Left hindlimb (tissue), 1 donor: ENCODE measurements at regions not wholly inside any gene's neighbourhood (a gene's known extent, or its start where the extent isn't known, plus 50 kb on each side); places are given as distances from the start of the nearest gene placed in this dataset.

ENCODE experiments used
- DNase-seq: peaks from one replicate; pipeline ENCODE4 v3.0.0-alpha.2; 2018

- DNase-seq = no peak
These were observed 116.7 kb upstream of the LINGO1 start for GRCh38 chr15:77749236-77749997.

GRCh38 chr15:77748078-77749064 is 115.7 kb upstream of the LINGO1 start:
- DNase-seq = no peak

DNA sequence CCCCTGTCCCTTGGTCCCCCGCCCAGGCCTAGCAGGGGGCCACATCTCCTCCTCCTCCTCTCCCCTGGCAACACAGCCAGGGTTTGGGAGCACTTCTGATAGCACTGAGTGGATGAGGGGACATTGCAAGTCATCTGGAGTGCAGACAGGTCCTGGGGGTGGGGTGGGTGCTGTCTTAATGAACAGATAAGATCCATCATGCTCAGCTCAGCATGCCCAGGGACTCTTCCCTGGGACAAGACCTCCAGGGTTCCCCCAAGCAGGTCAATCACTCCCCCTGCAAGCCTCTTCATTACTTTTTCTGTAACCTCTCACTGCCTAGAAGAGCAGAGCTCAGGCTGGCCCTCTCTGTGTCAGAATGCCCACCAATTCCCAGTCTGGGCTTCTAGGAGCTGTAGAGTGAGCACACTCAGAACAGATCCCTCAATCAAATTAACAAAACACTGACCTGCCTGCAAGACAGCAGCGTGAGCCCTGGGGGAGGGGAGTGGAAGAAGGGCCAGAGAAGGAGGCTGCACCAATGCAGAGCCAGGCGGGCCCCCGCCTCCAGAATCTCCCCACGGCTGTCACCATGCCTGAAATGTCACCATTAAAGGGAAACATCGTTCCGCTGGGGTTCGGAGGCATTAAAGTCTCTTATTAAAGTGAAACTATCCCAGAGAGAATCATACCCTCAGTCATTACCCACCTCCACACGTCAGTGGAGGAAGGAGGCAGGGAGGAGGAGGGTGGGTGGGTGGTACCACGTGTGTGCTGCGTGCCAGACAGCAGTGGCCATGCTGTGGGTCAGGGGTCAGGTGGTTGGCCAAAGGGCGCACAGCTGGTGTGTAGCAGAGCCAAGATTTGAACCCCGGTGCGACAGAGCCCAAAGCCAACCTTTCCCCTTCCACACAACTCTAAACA is 114.7 kb upstream of the LINGO1 start:
- DNase-seq = no peak

DNA sequence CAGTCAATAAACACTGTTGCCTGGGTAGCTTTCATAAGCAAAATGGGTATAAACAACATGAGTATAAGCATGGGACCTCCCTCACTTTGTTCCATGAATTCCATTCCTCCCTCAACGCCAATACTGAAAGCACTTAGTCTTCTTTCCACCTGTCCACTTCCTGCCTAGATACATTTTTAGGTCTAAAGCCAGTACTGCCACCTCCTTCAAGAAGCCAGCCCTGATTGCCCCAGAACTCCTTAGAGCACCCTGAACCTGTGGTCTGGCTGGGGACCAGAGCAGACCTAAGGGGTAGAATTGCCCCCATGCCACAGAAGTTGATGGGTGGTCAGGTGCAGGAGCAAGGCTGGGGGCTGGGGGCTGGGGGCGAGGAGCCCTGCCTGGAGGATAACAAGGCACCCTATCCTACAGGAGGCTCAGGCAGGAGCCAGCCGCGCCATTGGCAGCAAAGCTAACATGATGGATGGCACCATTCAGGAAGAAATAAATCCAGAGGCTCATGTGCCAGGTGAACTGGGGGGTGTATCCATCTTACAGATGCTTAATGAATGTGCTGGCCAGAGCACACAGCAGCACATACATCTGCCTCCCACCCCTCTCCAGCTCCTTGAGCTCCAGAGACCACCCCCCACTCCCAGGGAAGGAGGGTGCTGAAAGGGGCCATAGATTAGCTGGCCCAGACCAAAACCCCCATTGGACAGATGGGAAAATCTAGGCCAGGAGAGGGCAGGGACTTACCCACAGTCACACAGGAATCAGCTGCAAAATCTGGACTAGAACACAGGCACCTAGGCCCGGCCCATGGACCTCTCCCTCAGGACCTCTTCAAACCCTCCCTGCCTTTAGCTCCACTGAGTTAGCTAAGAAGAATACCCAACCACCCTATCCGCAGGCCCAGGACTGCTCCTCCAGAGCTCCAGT is 113.8 kb upstream of the LINGO1 start:
- no peak for DNase-seq

- no peak for DNase-seq
These were observed 111.7 kb upstream of the LINGO1 start for GRCh38 chr15:77744398-77744797.

- peak; percentile 66 for DNase-seq
These were observed 109.9 kb upstream of the LINGO1 start for GRCh38 chr15:77742570-77742969.

GRCh38 chr15:77742127-77742526 is 109.4 kb upstream of the LINGO1 start:
- DNase-seq = no peak

GRCh38 chr15:77741106-77741505 is 108.4 kb upstream of the LINGO1 start:
- DNase-seq = no peak

DNA sequence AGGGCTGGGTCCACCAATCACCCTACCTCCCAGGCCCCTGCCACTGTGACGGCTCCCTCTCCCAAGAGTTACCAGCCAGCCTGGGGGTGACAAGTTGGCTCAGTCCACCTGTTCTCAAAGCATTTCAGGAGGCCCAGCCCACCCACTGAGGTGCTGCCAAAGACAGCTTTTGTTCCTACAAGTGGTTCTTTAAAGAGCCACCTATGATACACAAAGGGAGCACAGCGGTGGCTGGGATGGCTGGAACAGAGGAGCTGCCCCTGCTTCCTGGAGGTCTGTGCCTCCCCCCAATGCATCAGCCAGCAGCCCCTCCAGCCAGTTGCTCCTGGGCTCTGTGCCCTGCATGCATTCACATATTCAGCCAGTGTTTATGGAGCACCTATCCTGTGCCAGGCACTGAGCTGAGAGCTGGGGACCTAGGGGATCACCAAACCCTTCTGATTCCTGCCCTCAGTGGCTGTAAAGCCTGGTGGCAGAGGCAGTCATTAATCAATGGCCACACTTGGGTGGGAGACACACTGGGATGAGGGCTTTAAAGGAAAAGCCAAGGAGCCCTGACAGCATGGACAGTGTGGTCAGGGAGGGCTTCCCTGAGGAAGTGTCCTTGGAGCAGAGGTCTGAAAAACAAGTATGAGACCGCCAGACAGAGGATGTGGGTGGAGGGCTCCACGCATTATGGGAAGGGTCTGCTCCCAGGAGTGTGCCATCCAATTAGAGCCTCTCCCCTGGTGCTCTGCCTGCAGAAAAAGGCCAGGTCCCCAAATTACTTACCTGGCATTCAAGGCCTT is 107.1 kb upstream of the LINGO1 start:
- DNase-seq = no peak

GRCh38 chr15:77738441-77739302 is 106.0 kb upstream of the LINGO1 start:
- DNase-seq = no peak

DNA sequence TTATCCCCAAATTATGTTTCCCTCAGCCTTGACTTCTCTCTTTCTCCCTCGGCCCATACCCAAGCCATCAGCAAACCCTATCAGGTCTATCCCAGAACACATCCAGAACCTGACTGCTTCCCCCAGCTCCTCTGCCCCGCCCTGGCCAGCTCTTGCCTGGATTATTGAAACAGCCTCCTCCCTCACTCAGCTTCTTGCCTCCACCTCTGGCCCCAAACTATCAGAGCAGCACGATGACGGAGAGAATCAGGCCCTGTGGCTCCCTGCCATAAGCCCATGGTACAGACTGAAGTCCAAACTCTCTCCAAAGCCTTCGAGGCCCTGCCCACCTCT is 105.3 kb upstream of the LINGO1 start:
- no peak for DNase-seq

DNA sequence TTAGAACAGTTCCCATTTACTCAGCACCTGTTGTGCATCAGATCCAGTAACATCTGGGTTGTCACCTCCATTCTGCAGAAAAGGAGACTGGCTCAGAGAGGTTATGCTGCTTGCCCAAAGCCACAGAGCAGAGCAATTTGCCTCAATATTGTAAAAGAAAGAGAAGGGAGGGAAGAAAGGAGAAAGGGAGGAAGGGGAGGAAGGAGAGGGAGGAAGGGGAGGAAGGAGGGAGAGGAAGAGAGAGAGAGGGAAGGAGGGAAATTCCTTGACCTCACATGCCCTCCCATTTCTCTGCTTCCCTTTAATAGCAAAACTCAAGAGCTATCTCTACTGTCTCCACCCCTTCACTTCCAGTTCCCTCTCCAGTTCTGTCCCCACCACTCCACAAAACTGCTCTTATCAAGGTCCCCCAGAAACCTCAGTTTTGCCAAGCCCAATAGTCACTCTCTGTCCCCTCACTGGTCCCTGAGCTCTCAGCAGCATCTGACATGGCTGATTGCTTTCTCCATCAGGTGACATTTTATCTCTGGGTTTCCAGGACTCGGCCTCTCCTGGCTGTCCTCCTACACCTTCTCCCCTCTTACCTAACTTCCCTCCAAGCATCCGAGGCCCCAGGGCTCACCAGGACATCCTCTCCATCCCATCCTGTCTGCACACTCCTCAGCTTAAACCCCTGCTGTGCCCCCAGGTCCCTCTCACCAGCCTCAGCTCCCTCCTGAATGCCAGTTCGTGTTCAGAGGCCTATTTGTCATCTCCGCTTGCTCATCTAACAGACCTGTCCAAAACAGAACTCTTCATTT is 104.7 kb upstream of the LINGO1 start:
- no peak for DNase-seq

DNA sequence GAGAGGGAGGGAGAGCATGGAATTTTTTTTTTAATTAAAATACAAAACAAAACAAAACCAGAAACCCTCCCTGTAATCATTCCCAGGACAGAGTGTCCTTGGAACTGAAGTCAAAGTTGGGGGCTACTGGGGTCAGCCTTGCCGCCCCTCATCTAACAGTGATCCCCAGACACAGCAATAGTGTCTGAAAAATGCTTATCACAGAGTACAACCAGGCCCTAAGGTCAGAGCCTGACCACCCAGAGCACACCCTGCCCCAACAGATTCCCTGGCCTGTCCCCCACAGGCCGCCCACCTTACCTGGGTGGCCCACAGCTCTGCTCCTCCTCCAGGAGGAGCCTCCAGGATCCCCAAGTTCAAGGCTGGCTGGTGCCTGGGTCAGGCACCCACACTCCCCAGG is 101.6 kb upstream of the LINGO1 start:
- no peak for DNase-seq

GRCh38 chr15:77733579-77734300 is 101.0 kb upstream of the LINGO1 start:
- DNase-seq = no peak

- DNase-seq = no peak
These were observed 100.0 kb upstream of the LINGO1 start for GRCh38 chr15:77732514-77733335.

- DNase-seq = no peak
These were observed 99.2 kb upstream of the LINGO1 start for GRCh38 chr15:77731945-77732344.

DNA sequence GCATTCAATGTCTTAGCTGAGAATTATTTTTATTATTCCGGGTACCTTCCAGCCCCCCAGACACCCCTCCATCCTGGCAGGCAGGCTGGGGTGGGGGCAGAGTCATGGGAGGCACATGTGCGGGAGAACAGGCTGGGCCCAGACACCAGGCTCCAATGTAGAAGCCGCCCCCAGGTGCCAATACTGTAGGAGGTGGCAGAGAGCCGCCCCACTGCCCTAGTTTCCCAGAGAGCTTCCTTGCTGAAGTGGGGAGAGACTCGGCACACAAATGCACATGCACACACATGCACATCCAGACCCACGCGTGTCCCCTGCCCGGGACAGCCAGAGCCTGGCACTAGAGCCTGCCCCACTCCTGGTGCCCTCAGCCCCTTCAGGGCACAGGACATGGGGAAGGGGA is 98.4 kb upstream of the LINGO1 start:
- no peak for DNase-seq
